Left lung (tissue), 4 donors: ENCODE measurements at regions not wholly inside any gene's neighbourhood (a gene's known extent, or its start where the extent isn't known, plus 50 kb on each side); places are given as distances from the start of the nearest gene placed in this dataset.

ENCODE experiments used
- ATAC-seq: fragments of 200-7000 bp; cut with Tn5 transposase; one replicate; pipeline ENCODE4 v1.9.1; 2020; ENCODE audit warnings: moderate library complexity
- DNase-seq, 4 donors: peaks; one replicate each; pipeline ENCODE4 v3.0.0-alpha.2; 2013 to 2020
- H3K27ac ChIP-seq, 2 donors: fragments of 200-600 bp; sonication (generic) in 1 of 2; one replicate each; pipeline versions ENCODE4 v1.5.0 to v1.8.0; 2020 to 2021
- H3K27me3 ChIP-seq, 2 donors: fragments of 200-600 bp; sonication (generic) in 1 of 2; one replicate each; pipeline versions ENCODE4 v1.5.0 to v1.8.0; 2020 to 2021
- H3K36me3 ChIP-seq, 2 donors: fragments of 200-600 bp; sonication (generic) in 1 of 2; one replicate each; pipeline versions ENCODE4 v1.5.0 to v1.8.0; 2020 to 2021
- H3K4me1 ChIP-seq, 2 donors: fragments of 200-600 bp; one replicate each; pipeline ENCODE4 v1.8.0; 2021
- H3K4me3 ChIP-seq, 2 donors: fragments of 200-600 bp; sonication (generic) in 1 of 2; one replicate each; pipeline versions ENCODE4 v1.5.0 to v1.8.0; 2020 to 2021; ENCODE audit warnings: mild to moderate bottlenecking in 1 of 2
- H3K9me3 ChIP-seq, 2 donors: fragments of 200-600 bp; sonication (generic) in 1 of 2; one replicate each; pipeline versions ENCODE4 v1.5.0 to v1.8.0; 2020 to 2021
- CTCF ChIP-seq, 2 donors: fragments of 200-600 bp; sonication (generic) in 1 of 2; IDR thresholded peaks; one replicate each; pipeline versions ENCODE4 v1.5.0 to v1.8.0; 2021; ENCODE audit warnings: antibody characterized with exemption in 2 of 2
- intact Hi-C, 2 donors: fragments of 100-400 bp; cut with DNase I; formaldehyde crosslinking; loops; one replicate each; pipeline versions ENCODE4 v1.11.2 to v1.14.2; 2022
- donor health status: DM: no; HTN: yes; CAD: no.
- donor health status: DM: no; HTN: no; CAD: no.

GRCh38 chr14:98647754-98648153, 624.2 kb downstream of the BCL11B start:
- no peak overlapping the region for H3K27ac ChIP-seq
- no peaks in the 10 kb centered on the region for H3K27me3 ChIP-seq
- no peak overlapping the region for H3K4me3 ChIP-seq
- ATAC-seq (no peak), DNase-seq (no peak)
- TF ChIP-seq CTCF (IDR thresholded peaks at IDR 0.05), result no peak
- intact Hi-C loops, result no loop called here
- no peaks in the 10 kb centered on the region for H3K36me3 ChIP-seq
- no peaks in the 10 kb centered on the region for H3K4me1 ChIP-seq
- no peaks in the 10 kb centered on the region for H3K9me3 ChIP-seq

GRCh38 chr14:98651037-98651436, 621.0 kb downstream of the BCL11B start:
- Histone ChIP-seq H3K27ac (no peak overlapping the region), H3K4me1 (no peaks in the 10 kb centered on the region), H3K9me3 (peaks cover 0 to 9% of the 10 kb centered on the region in 2 donors), H3K36me3 (no peaks in the 10 kb centered on the region), H3K27me3 (no peaks in the 10 kb centered on the region), H3K4me3 (no peak overlapping the region)
- DNase-seq (no peak), ATAC-seq (no peak)
- no peak for TF ChIP-seq CTCF (IDR thresholded peaks at IDR 0.05)
- intact Hi-C loops, result no loop called here

GRCh38 chr14:98665007-98665406, 607.0 kb downstream of the BCL11B start:
- no peaks in the 10 kb centered on the region for H3K9me3 ChIP-seq
- TF ChIP-seq CTCF (IDR thresholded peaks at IDR 0.05), result no peak

GRCh38 chr14:98666545-98666944, 605.5 kb downstream of the BCL11B start:
- H3K9me3 ChIP-seq, result no peaks in the 10 kb centered on the region
- ATAC-seq, result no peak
- H3K27me3 ChIP-seq, result no peaks in the 10 kb centered on the region
- no peaks in the 10 kb centered on the region for H3K36me3 ChIP-seq
- intact Hi-C loops, result no loop called here
- DNase-seq, result no peak
- no peak for TF ChIP-seq CTCF (IDR thresholded peaks at IDR 0.05)
- no peaks in the 10 kb centered on the region for H3K4me1 ChIP-seq
- no peak overlapping the region for H3K27ac ChIP-seq
- no peak overlapping the region for H3K4me3 ChIP-seq

More at GRCh38 chr14:98665007-98665406, 607.0 kb downstream of the BCL11B start:
- Histone ChIP-seq H3K27me3 (no peaks in the 10 kb centered on the region), H3K4me3 (no peak overlapping the region), H3K36me3 (no peaks in the 10 kb centered on the region), H3K27ac (no peak overlapping the region), H3K4me1 (no peaks in the 10 kb centered on the region)
- ATAC-seq (no peak), DNase-seq (no peak)
- intact Hi-C loops, result no loop called here

GRCh38 chr14:98682033-98682432, 590.0 kb downstream of the BCL11B start:
- Histone ChIP-seq H3K9me3 (peaks cover 0 to 10% of the 10 kb centered on the region in 2 donors), H3K4me3 (no peak overlapping the region), H3K36me3 (no peaks in the 10 kb centered on the region), H3K27me3 (no peaks in the 10 kb centered on the region), H3K27ac (no peak overlapping the region), H3K4me1 (no peaks in the 10 kb centered on the region)
- ATAC-seq, result no peak
- DNase-seq, result no peak
- intact Hi-C loops, result no loop called here
- TF ChIP-seq CTCF (IDR thresholded peaks at IDR 0.05), result no peak
